ENCODE measurements at regions not wholly inside any gene's neighbourhood (a gene's known extent, or its start where the extent isn't known, plus 50 kb on each side); places are given as distances from the start of the nearest gene placed in this dataset.

- Histone ChIP-seq H3K4me3 (ENCODE audit: low read length in 2 of 2) (no peak overlapping the region), H3K9me3 (ENCODE audit: control insufficient read depth in 2 of 2, insufficient read depth in 1 of 2, low read length in 1 of 2) (no peaks in the 10 kb centered on the region), H3K27me3 (ENCODE audit: control insufficient read depth in 2 of 2, insufficient read depth in 1 of 2, low read length in 1 of 2) (no peaks in the 10 kb centered on the region), H3K27ac (ENCODE audit: low read depth in 1 of 2, low read length in 1 of 2) (no peak overlapping the region), H3K36me3 (ENCODE audit: control insufficient read depth in 2 of 2, insufficient read depth in 2 of 2, low read length in 1 of 2) (no peaks in the 10 kb centered on the region), H3K4me1 (ENCODE audit: control insufficient read depth in 2 of 2, insufficient read depth in 2 of 2, low read length in 2 of 2) (no peaks in the 10 kb centered on the region)
- 82% methylated on average over 2 of the region's 2 CpGs for WGBS
- no peak for DNase-seq (ENCODE audit: low read depth in 6 of 9, low spot score in 9 of 9)
These were observed 490.2 kb downstream of the TLE4 start for GRCh38 chr9:80061940-80062339.

GRCh38 chr9:80061096-80061495, 489.3 kb downstream of the TLE4 start:
- Histone ChIP-seq H3K4me3 (ENCODE audit: low read length in 2 of 2) (no peak overlapping the region), H3K9me3 (ENCODE audit: control insufficient read depth in 2 of 2, insufficient read depth in 1 of 2, low read length in 1 of 2) (no peaks in the 10 kb centered on the region), H3K27ac (ENCODE audit: low read depth in 1 of 2, low read length in 1 of 2) (no peak overlapping the region), H3K27me3 (ENCODE audit: control insufficient read depth in 2 of 2, insufficient read depth in 1 of 2, low read length in 1 of 2) (no peaks in the 10 kb centered on the region), H3K36me3 (ENCODE audit: control insufficient read depth in 2 of 2, insufficient read depth in 2 of 2, low read length in 1 of 2) (no peaks in the 10 kb centered on the region), H3K4me1 (ENCODE audit: control insufficient read depth in 2 of 2, insufficient read depth in 2 of 2, low read length in 2 of 2) (no peaks in the 10 kb centered on the region)
- no peak for DNase-seq (ENCODE audit: low read depth in 6 of 9, low spot score in 9 of 9)

GRCh38 chr9:80059979-80060378, 488.2 kb downstream of the TLE4 start:
- no peak overlapping the region for H3K4me3 ChIP-seq (ENCODE audit: low read length in 2 of 2)
- WGBS, result 96% methylated on average over 5 of the region's 5 CpGs

GRCh38 chr9:80059191-80059590, 487.4 kb downstream of the TLE4 start:
- no peak overlapping the region for H3K4me3 ChIP-seq (ENCODE audit: low read length in 2 of 2)
- no peak overlapping the region for H3K27ac ChIP-seq (ENCODE audit: low read depth in 1 of 2, low read length in 1 of 2)
- no peaks in the 10 kb centered on the region for H3K9me3 ChIP-seq (ENCODE audit: control insufficient read depth in 2 of 2, insufficient read depth in 1 of 2, low read length in 1 of 2)
- no peaks in the 10 kb centered on the region for H3K36me3 ChIP-seq (ENCODE audit: control insufficient read depth in 2 of 2, insufficient read depth in 2 of 2, low read length in 1 of 2)
- no peak for DNase-seq (ENCODE audit: low read depth in 6 of 9, low spot score in 9 of 9)
- H3K27me3 ChIP-seq (ENCODE audit: control insufficient read depth in 2 of 2, insufficient read depth in 1 of 2, low read length in 1 of 2), result no peaks in the 10 kb centered on the region
- 90% methylated on average over 6 of the region's 6 CpGs for WGBS
- no peaks in the 10 kb centered on the region for H3K4me1 ChIP-seq (ENCODE audit: control insufficient read depth in 2 of 2, insufficient read depth in 2 of 2, low read length in 2 of 2)

More at GRCh38 chr9:80059979-80060378, 488.2 kb downstream of the TLE4 start:
- no peak for DNase-seq (ENCODE audit: low read depth in 6 of 9, low spot score in 9 of 9)
- H3K36me3 ChIP-seq (ENCODE audit: control insufficient read depth in 2 of 2, insufficient read depth in 2 of 2, low read length in 1 of 2), result no peaks in the 10 kb centered on the region
- no peaks in the 10 kb centered on the region for H3K9me3 ChIP-seq (ENCODE audit: control insufficient read depth in 2 of 2, insufficient read depth in 1 of 2, low read length in 1 of 2)
- H3K4me1 ChIP-seq (ENCODE audit: control insufficient read depth in 2 of 2, insufficient read depth in 2 of 2, low read length in 2 of 2), result no peaks in the 10 kb centered on the region
- H3K27me3 ChIP-seq (ENCODE audit: control insufficient read depth in 2 of 2, insufficient read depth in 1 of 2, low read length in 1 of 2), result no peaks in the 10 kb centered on the region
- no peak overlapping the region for H3K27ac ChIP-seq (ENCODE audit: low read depth in 1 of 2, low read length in 1 of 2)

- Histone ChIP-seq H3K4me3 (ENCODE audit: low read length in 2 of 2) (no peak overlapping the region), H3K9me3 (ENCODE audit: control insufficient read depth in 2 of 2, insufficient read depth in 1 of 2, low read length in 1 of 2) (no peaks in the 10 kb centered on the region), H3K27ac (ENCODE audit: low read depth in 1 of 2, low read length in 1 of 2) (no peak overlapping the region), H3K36me3 (ENCODE audit: control insufficient read depth in 2 of 2, insufficient read depth in 2 of 2, low read length in 1 of 2) (no peaks in the 10 kb centered on the region), H3K4me1 (ENCODE audit: control insufficient read depth in 2 of 2, insufficient read depth in 2 of 2, low read length in 2 of 2) (no peaks in the 10 kb centered on the region), H3K27me3 (ENCODE audit: control insufficient read depth in 2 of 2, insufficient read depth in 1 of 2, low read length in 1 of 2) (no peaks in the 10 kb centered on the region)
- DNase-seq (ENCODE audit: low read depth in 6 of 9, low spot score in 9 of 9), result no peak
- 100% methylated on average over 1 of the region's 1 CpG for WGBS
These were observed 481.1 kb downstream of the TLE4 start for GRCh38 chr9:80052830-80053229.

- Histone ChIP-seq H3K9me3 (ENCODE audit: control insufficient read depth in 2 of 2, insufficient read depth in 1 of 2, low read length in 1 of 2) (no peaks in the 10 kb centered on the region), H3K27ac (ENCODE audit: low read depth in 1 of 2, low read length in 1 of 2) (no peak overlapping the region), H3K4me3 (ENCODE audit: low read length in 2 of 2) (no peak overlapping the region), H3K36me3 (ENCODE audit: control insufficient read depth in 2 of 2, insufficient read depth in 2 of 2, low read length in 1 of 2) (no peaks in the 10 kb centered on the region), H3K4me1 (ENCODE audit: control insufficient read depth in 2 of 2, insufficient read depth in 2 of 2, low read length in 2 of 2) (no peaks in the 10 kb centered on the region), H3K27me3 (ENCODE audit: control insufficient read depth in 2 of 2, insufficient read depth in 1 of 2, low read length in 1 of 2) (no peaks in the 10 kb centered on the region)
- no peak for DNase-seq (ENCODE audit: low read depth in 6 of 9, low spot score in 9 of 9)
- 95% methylated on average over 2 of the region's 2 CpGs for WGBS
These were observed 477.5 kb downstream of the TLE4 start for GRCh38 chr9:80049096-80049782.

GRCh38 chr9:80046481-80046880, 474.7 kb downstream of the TLE4 start:
- Histone ChIP-seq H3K4me3 (ENCODE audit: low read length in 2 of 2) (no peak overlapping the region), H3K36me3 (ENCODE audit: control insufficient read depth in 2 of 2, insufficient read depth in 2 of 2, low read length in 1 of 2) (no peaks in the 10 kb centered on the region), H3K4me1 (ENCODE audit: control insufficient read depth in 2 of 2, insufficient read depth in 2 of 2, low read length in 2 of 2) (no peaks in the 10 kb centered on the region), H3K27ac (ENCODE audit: low read depth in 1 of 2, low read length in 1 of 2) (no peak overlapping the region), H3K9me3 (ENCODE audit: control insufficient read depth in 2 of 2, insufficient read depth in 1 of 2, low read length in 1 of 2) (no peaks in the 10 kb centered on the region), H3K27me3 (ENCODE audit: control insufficient read depth in 2 of 2, insufficient read depth in 1 of 2, low read length in 1 of 2) (no peaks in the 10 kb centered on the region)
- DNase-seq (ENCODE audit: low read depth in 6 of 9, low spot score in 9 of 9), result no peak
- 98% methylated on average over 2 of the region's 2 CpGs for whole genome bisulfite sequencing

GRCh38 chr9:80041821-80042220, 470.1 kb downstream of the TLE4 start:
- Histone ChIP-seq H3K27me3 (ENCODE audit: control insufficient read depth in 2 of 2, insufficient read depth in 1 of 2, low read length in 1 of 2) (no peaks in the 10 kb centered on the region), H3K4me3 (ENCODE audit: low read length in 2 of 2) (no peak overlapping the region), H3K9me3 (ENCODE audit: control insufficient read depth in 2 of 2, insufficient read depth in 1 of 2, low read length in 1 of 2) (no peaks in the 10 kb centered on the region), H3K4me1 (ENCODE audit: control insufficient read depth in 2 of 2, insufficient read depth in 2 of 2, low read length in 2 of 2) (no peaks in the 10 kb centered on the region), H3K27ac (ENCODE audit: low read depth in 1 of 2, low read length in 1 of 2) (no peak overlapping the region), H3K36me3 (ENCODE audit: control insufficient read depth in 2 of 2, insufficient read depth in 2 of 2, low read length in 1 of 2) (no peaks in the 10 kb centered on the region)
- WGBS, result 99% methylated on average over 4 of the region's 4 CpGs
- DNase-seq (ENCODE audit: low read depth in 6 of 9, low spot score in 9 of 9), result no peak

- no peaks in the 10 kb centered on the region for H3K27me3 ChIP-seq (ENCODE audit: control insufficient read depth in 2 of 2, insufficient read depth in 1 of 2, low read length in 1 of 2)
- no peaks in the 10 kb centered on the region for H3K36me3 ChIP-seq (ENCODE audit: control insufficient read depth in 2 of 2, insufficient read depth in 2 of 2, low read length in 1 of 2)
- whole genome bisulfite sequencing, result 95% methylated on average over 4 of the region's 4 CpGs
- no peaks in the 10 kb centered on the region for H3K9me3 ChIP-seq (ENCODE audit: control insufficient read depth in 2 of 2, insufficient read depth in 1 of 2, low read length in 1 of 2)
- no peak overlapping the region for H3K4me3 ChIP-seq (ENCODE audit: low read length in 2 of 2)
- H3K4me1 ChIP-seq (ENCODE audit: control insufficient read depth in 2 of 2, insufficient read depth in 2 of 2, low read length in 2 of 2), result no peaks in the 10 kb centered on the region
- DNase-seq (ENCODE audit: low read depth in 6 of 9, low spot score in 9 of 9), result no peak
- no peak overlapping the region for H3K27ac ChIP-seq (ENCODE audit: low read depth in 1 of 2, low read length in 1 of 2)
These were observed 468.7 kb downstream of the TLE4 start for GRCh38 chr9:80040457-80040856.
